Erythroblast (primary cell): ENCODE measurements at regions not wholly inside any gene's neighbourhood (a gene's known extent, or its start where the extent isn't known, plus 50 kb on each side); places are given as distances from the start of the nearest gene placed in this dataset.

ENCODE experiments used
- GATA1 ChIP-seq: IDR thresholded peaks from 2 replicates; pipeline ENCODE4 v1.6.1; 2011; ENCODE audit warnings: low read depth, mild to moderate bottlenecking, control low read depth, low read length, moderate library complexity
- POLR2A ChIP-seq: IDR thresholded peaks from 2 replicates; pipeline ENCODE4 v1.6.1; 2011; ENCODE audit warnings: mild to moderate bottlenecking, low read length

DNA sequence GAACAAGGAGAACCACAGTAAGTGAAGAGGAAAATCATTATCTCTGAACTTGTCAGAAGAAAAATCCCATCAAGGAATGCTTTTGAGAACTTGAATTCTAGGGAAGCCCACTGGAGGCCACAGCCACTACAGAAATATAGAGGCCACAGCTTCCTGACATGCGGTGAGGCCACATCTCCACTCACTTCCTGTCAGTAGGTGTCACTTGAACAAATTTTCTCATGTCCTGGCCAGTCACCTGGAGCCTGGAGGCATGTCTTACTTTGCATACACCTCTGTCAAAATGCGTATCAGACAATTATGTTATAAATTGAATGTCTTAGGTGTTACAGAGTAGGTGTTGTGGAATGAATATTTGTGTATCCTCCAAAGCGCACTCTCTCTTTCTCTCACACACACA is 370.3 kb downstream of the DAD1 start:
- TF ChIP-seq POLR2A: no peak
- no peak for TF ChIP-seq GATA1
